Keratinocyte (primary cell): ENCODE measurements at regions not wholly inside any gene's neighbourhood (a gene's known extent, or its start where the extent isn't known, plus 50 kb on each side); places are given as distances from the start of the nearest gene placed in this dataset.
A peak's percentile ranks its signal among the peaks of the same experiment; 100 is the strongest.

ENCODE experiments used
- DNase-seq: peaks from one replicate; pipeline ENCODE4 v3.0.0-alpha.2; 2011; ENCODE audit warnings: low read depth, missing footprints, low spot score
- FAIRE-seq: peaks from 2 replicates; lab custom pipeline; 2011; peaks lifted over from hg19 to GRCh38; lab: Jason Lieb, UNC
- H2AFZ ChIP-seq: 2 replicates; pipeline ENCODE4 v1.6.0; 2012; ENCODE audit warnings: low read length, control low read depth, inconsistent platforms; ENCODE audit not compliant: control insufficient read depth
- H3K27ac ChIP-seq: 2 replicates; pipeline ENCODE4 v1.5.1; 2011; ENCODE audit warnings: low read length; ENCODE audit not compliant: control insufficient read depth, insufficient read depth
- H3K27me3 ChIP-seq: 3 replicates; pipeline ENCODE4 v1.6.0; 2011; ENCODE audit warnings: low read length; ENCODE audit not compliant: control insufficient read depth, insufficient read depth; ENCODE audit errors: extremely low read depth
- H3K36me3 ChIP-seq, 2 experiments: 2 replicates in 1 of 2; 3 replicates in 1 of 2; pipeline ENCODE4 v1.5.1; 2011; ENCODE audit warnings: low read length in 2 of 2, mild to moderate bottlenecking in 1 of 2; ENCODE audit not compliant: control insufficient read depth in 2 of 2, insufficient read depth in 2 of 2; ENCODE audit errors: extremely low read depth in 1 of 2
- H3K4me1 ChIP-seq: 3 replicates; pipeline ENCODE4 v1.5.1; 2011; ENCODE audit warnings: low read length; ENCODE audit not compliant: control insufficient read depth, insufficient read depth; ENCODE audit errors: extremely low read depth
- H3K4me2 ChIP-seq: 3 replicates; pipeline ENCODE4 v1.6.0; 2011; ENCODE audit warnings: low read depth, low read length; ENCODE audit not compliant: control insufficient read depth, insufficient read depth; ENCODE audit errors: extremely low read depth
- H3K4me3 ChIP-seq, 3 experiments: fragments of 200-600 bp in 1 of 3; sonication (generic) in 1 of 3; 2 replicates in 2 of 3; 3 replicates in 1 of 3; pipeline ENCODE4 v1.5.1; 2011 to 2016; ENCODE audit warnings: low read length in 3 of 3, mild to moderate bottlenecking in 3 of 3, control low read depth in 2 of 3, inconsistent platforms in 1 of 3, low read depth in 1 of 3, mixed read lengths in 1 of 3, mixed run types in 1 of 3, moderate library complexity in 1 of 3; ENCODE audit not compliant: control insufficient read depth in 2 of 3, insufficient read depth in 2 of 3; ENCODE audit errors: extremely low read depth in 1 of 3
- H3K79me2 ChIP-seq: 2 replicates; pipeline ENCODE4 v1.6.0; 2012; ENCODE audit warnings: low read length; ENCODE audit not compliant: control insufficient read depth, insufficient read depth
- H3K9ac ChIP-seq: 3 replicates; pipeline ENCODE4 v1.6.0; 2011; ENCODE audit warnings: low read length; ENCODE audit not compliant: control insufficient read depth, insufficient read depth; ENCODE audit errors: extremely low read depth
- H3K9me1 ChIP-seq: 3 replicates; pipeline ENCODE4 v1.6.0; 2011; ENCODE audit warnings: low read length; ENCODE audit not compliant: control insufficient read depth, insufficient read depth; ENCODE audit errors: extremely low read depth
- H3K9me3 ChIP-seq: 2 replicates; pipeline ENCODE4 v1.5.1; 2012; ENCODE audit warnings: low read depth, low read length; ENCODE audit not compliant: control insufficient read depth
- H4K20me1 ChIP-seq: 3 replicates; pipeline ENCODE4 v1.6.0; 2011; ENCODE audit warnings: low read length; ENCODE audit not compliant: control insufficient read depth, insufficient read depth; ENCODE audit errors: extremely low read depth
- EZH2 ChIP-seq: IDR thresholded peaks from one replicate; pipeline ENCODE4 v1.6.1; 2012; ENCODE audit warnings: inconsistent platforms, mild to moderate bottlenecking, low read length, moderate library complexity
- dilution Hi-C: fragments of 300-500 bp; cut with MboI; formaldehyde crosslinking; loops from one replicate; pipeline ENCODE4 v1.7.0; 2020; ENCODE audit warnings: low sequenced_read_pairs; ENCODE audit not compliant: extremely low pct_ligation_motif_present
- TF ChIP-seq, protein P1 (sequence below), 3 experiments: IDR thresholded peaks in 1 of 3; conservative IDR thresholded peaks in 1 of 3; optimal IDR thresholded peaks in 1 of 3; 2 replicates in 2 of 3; 3 replicates in 1 of 3; pipeline versions ENCODE3 to v1.5.1; 2011; ENCODE audit warnings: low read length in 3 of 3, mild to moderate bottlenecking in 3 of 3, moderate library complexity in 2 of 3, control low read depth in 1 of 3, inconsistent platforms in 1 of 3; ENCODE audit not compliant: insufficient read depth in 2 of 3; ENCODE audit errors: extremely low read depth in 1 of 3

DNA sequence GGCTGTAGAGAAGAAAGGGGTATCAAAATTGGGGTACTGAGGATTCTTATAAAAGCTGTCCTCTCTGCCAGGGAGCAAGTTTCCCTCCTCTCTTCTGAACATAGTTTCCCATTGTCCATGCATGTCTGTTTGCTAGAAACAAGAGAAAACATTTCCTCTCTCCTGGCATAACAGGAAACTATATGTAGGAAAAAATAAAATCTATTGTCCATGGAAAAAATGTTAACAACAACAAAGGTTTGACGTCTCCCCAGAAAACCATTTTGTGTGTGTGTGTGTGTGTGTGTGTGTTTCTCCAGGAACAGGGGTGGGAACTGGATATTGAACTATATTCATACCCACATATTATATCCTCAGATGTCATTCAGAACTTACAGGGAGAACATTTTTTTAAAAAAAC, 107.2 kb downstream of the GASK1B start:
- H2AFZ ChIP-seq = no peak overlapping the region
- H3K4me2 ChIP-seq = no peak overlapping the region
- H3K4me1 ChIP-seq = no peaks in the 10 kb centered on the region
- no peaks in the 10 kb centered on the region for H3K79me2 ChIP-seq
- dilution Hi-C loops = no loop called here
- no peaks in the 10 kb centered on the region for H3K36me3 ChIP-seq
- no peak overlapping the region for H3K9ac ChIP-seq
- H3K27ac ChIP-seq = no peak overlapping the region
- no peak overlapping the region for H3K4me3 ChIP-seq
- no peak for TF ChIP-seq EZH2
- no peaks in the 10 kb centered on the region for H4K20me1 ChIP-seq
- no peak for DNase-seq
- H3K9me1 ChIP-seq = no peaks in the 10 kb centered on the region
- H3K9me3 ChIP-seq = no peaks in the 10 kb centered on the region
- no peak for FAIRE-seq
- no peaks in the 10 kb centered on the region for H3K27me3 ChIP-seq

DNA sequence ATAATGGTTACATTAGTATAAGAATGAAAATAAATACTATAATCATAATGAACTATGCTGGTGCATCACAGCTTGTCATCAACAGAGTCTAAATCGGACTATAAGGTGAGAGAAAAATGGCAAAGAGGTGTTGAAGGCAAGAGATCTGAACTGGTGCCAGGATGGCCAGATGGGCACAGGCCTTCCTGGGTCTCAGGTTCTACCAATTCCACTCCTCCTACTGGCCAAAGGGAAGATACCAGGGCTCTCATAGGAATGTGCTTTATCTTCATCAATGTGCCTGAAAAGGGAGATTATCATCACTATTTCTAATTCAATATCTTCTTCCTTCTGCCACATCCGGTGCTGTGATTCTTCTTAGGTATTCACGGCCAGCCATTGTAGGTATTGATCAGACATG, 107.6 kb downstream of the GASK1B start:
- no peaks in the 10 kb centered on the region for H3K27me3 ChIP-seq
- no peak overlapping the region for H3K4me3 ChIP-seq
- no peak overlapping the region for H2AFZ ChIP-seq
- no peaks in the 10 kb centered on the region for H3K9me3 ChIP-seq
- H3K79me2 ChIP-seq = no peaks in the 10 kb centered on the region
- no peaks in the 10 kb centered on the region for H4K20me1 ChIP-seq
- H3K36me3 ChIP-seq = no peaks in the 10 kb centered on the region
- FAIRE-seq (no peak), DNase-seq (no peak)
- no peak overlapping the region for H3K9ac ChIP-seq
- dilution Hi-C loops = no loop called here
- TF ChIP-seq, protein P1, sequence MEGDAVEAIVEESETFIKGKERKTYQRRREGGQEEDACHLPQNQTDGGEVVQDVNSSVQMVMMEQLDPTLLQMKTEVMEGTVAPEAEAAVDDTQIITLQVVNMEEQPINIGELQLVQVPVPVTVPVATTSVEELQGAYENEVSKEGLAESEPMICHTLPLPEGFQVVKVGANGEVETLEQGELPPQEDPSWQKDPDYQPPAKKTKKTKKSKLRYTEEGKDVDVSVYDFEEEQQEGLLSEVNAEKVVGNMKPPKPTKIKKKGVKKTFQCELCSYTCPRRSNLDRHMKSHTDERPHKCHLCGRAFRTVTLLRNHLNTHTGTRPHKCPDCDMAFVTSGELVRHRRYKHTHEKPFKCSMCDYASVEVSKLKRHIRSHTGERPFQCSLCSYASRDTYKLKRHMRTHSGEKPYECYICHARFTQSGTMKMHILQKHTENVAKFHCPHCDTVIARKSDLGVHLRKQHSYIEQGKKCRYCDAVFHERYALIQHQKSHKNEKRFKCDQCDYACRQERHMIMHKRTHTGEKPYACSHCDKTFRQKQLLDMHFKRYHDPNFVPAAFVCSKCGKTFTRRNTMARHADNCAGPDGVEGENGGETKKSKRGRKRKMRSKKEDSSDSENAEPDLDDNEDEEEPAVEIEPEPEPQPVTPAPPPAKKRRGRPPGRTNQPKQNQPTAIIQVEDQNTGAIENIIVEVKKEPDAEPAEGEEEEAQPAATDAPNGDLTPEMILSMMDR (optimal IDR thresholded peaks at IDR 0.05 in 1 of 3, IDR thresholded peaks at IDR 0.05 in 1 of 3, conservative IDR thresholded peaks at IDR 0.05 in 1 of 3; ENCODE audit: extremely low read depth in 1 of 3, insufficient read depth in 2 of 3, low read length in 3 of 3) = peak in 2 of 3 experiments; percentile 12 to 32
- no peak for TF ChIP-seq EZH2
- H3K9me1 ChIP-seq = no peaks in the 10 kb centered on the region
- H3K27ac ChIP-seq = no peak overlapping the region
- H3K4me1 ChIP-seq = no peaks in the 10 kb centered on the region
- H3K4me2 ChIP-seq = no peak overlapping the region

DNA sequence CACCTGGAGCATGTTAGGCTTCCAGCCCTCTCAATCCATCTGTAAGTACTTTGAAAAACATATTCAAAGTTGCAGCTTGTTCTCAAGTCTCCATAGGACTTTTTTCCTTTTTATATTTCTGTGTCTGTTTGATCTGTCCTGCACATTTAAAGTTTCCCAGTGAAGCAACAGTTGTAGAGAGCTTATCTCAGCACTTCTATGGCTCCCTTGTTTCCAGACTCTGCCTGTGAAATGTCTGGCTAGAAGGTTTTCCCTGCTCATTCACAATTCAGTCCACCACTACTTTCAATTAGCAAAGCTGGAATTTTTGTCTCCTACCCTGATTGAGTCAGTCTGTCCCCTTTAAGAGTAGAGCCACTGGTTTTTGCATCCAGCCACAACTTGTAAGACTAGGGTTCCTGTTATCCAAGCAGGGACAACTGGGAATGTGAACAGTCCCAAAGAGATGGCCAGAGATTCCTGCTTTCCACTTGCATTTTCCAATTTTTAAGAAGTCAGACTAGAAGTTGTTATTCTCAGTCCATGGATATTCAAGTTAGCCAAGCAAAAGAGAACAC, 116.1 kb downstream of the GASK1B start:
- Histone ChIP-seq H3K9me3 (no peaks in the 10 kb centered on the region), H2AFZ (no peak overlapping the region), H3K4me3 (no peak overlapping the region), H4K20me1 (no peaks in the 10 kb centered on the region), H3K36me3 (no peaks in the 10 kb centered on the region), H3K4me1 (no peaks in the 10 kb centered on the region), H3K4me2 (no peak overlapping the region), H3K79me2 (no peaks in the 10 kb centered on the region), H3K9me1 (no peaks in the 10 kb centered on the region), H3K9ac (no peak overlapping the region), H3K27me3 (no peaks in the 10 kb centered on the region), H3K27ac (no peak overlapping the region)
- DNase-seq (no peak), FAIRE-seq (no peak)
- dilution Hi-C loops = no loop called here
- TF ChIP-seq EZH2 = no peak
- TF ChIP-seq, protein P1 (optimal IDR thresholded peaks at IDR 0.05 in 1 of 3, IDR thresholded peaks at IDR 0.05 in 1 of 3, conservative IDR thresholded peaks at IDR 0.05 in 1 of 3; ENCODE audit: extremely low read depth in 1 of 3, insufficient read depth in 2 of 3, low read length in 3 of 3) = no peak
